B cell (primary cell): ENCODE measurements at regions not wholly inside any gene's neighbourhood (a gene's known extent, or its start where the extent isn't known, plus 50 kb on each side); places are given as distances from the start of the nearest gene placed in this dataset.

Experiments
- ATAC-seq: fragments of 200-7000 bp; cut with Tn5 transposase; one replicate; pipeline ENCODE4 v1.10.0; 2021; ENCODE audit warnings: low read depth, mild to moderate bottlenecking, moderate number of reproducible peaks, moderate library complexity
- CTCF ChIA-PET: fragments of 350-600 bp; sonication (Branson Sonifier 250); formaldehyde crosslinking; loops from one replicate; lab custom pipeline; 2021; ENCODE audit warnings: antibody characterized with exemption, inconsistent platforms; lab: Charles Lee
- POLR2A ChIA-PET: fragments of 350-600 bp; sonication (Branson Sonifier 250); formaldehyde crosslinking; loops from one replicate; lab custom pipeline; 2021; ENCODE audit warnings: antibody characterized with exemption; lab: Charles Lee
- DNase-seq: peaks from one replicate; pipeline ENCODE4 v3.0.0; 2013
- H2AFZ ChIP-seq: 2 replicates; pipeline ENCODE4 v1.6.1; 2012; ENCODE audit warnings: mild to moderate bottlenecking, low read depth, low read length; ENCODE audit not compliant: insufficient read depth, poor library complexity, severe bottlenecking
- H3K27ac ChIP-seq, 2 donors: 1 replicate in 1 of 2; 2 replicates in 1 of 2; pipeline ENCODE4 v1.5.1; 2012 to 2013; ENCODE audit warnings: low read length in 2 of 2, mild to moderate bottlenecking in 2 of 2, moderate library complexity in 1 of 2
- H3K27me3 ChIP-seq, 4 experiments: fragments of 200-600 bp in 1 of 4; sonication (generic) in 1 of 4; replicated peaks in 1 of 4; 1 replicate in 2 of 4; 2 replicates in 2 of 4; pipeline versions ENCODE4 v1.6.1 to v1.7.0; 2013 to 2016; ENCODE audit warnings: low read length in 3 of 4, mild to moderate bottlenecking in 2 of 4, mixed read lengths in 1 of 4, moderate library complexity in 1 of 4; ENCODE audit not compliant: insufficient read depth in 4 of 4, control insufficient read depth in 3 of 4; ENCODE audit errors: control extremely low read depth in 1 of 4
- H3K36me3 ChIP-seq, 2 experiments: replicated peaks in 1 of 2; 1 replicate in 1 of 2; 2 replicates in 1 of 2; pipeline versions ENCODE4 v1.6.1 to v1.7.1; 2013; ENCODE audit warnings: low read length in 1 of 2; ENCODE audit not compliant: insufficient read depth in 2 of 2, control insufficient read depth in 1 of 2; ENCODE audit errors: control extremely low read depth in 1 of 2, extremely low read depth in 1 of 2
- H3K4me1 ChIP-seq, 2 donors: fragments of 200-600 bp in 1 of 2; sonication (generic) in 1 of 2; 1 replicate in 1 of 2; 2 replicates in 1 of 2; pipeline versions ENCODE4 v1.5.1 to v1.6.1; 2013 to 2017; ENCODE audit warnings: low read length in 2 of 2; ENCODE audit not compliant: control insufficient read depth in 2 of 2, insufficient read depth in 2 of 2
- H3K4me2 ChIP-seq: replicated peaks from 2 replicates; pipeline ENCODE3; 2012; ENCODE audit warnings: mild to moderate bottlenecking, low read depth, low read length; ENCODE audit not compliant: poor library complexity, severe bottlenecking
- H3K4me3 ChIP-seq, 5 experiments: fragments of 200-600 bp in 1 of 5; sonication (generic) in 1 of 5; 1 replicate in 3 of 5; 2 replicates in 2 of 5; pipeline versions ENCODE4 v1.5.1 to v1.7.0; 2011 to 2016; ENCODE audit warnings: low read length in 4 of 5, mild to moderate bottlenecking in 4 of 5, low read depth in 2 of 5, control low read depth in 1 of 5, moderate library complexity in 1 of 5; ENCODE audit not compliant: insufficient read depth in 1 of 5; ENCODE audit errors: control extremely low read depth in 1 of 5, extremely low read depth in 1 of 5
- H3K79me2 ChIP-seq: fragments of 200-600 bp; sonication (generic); one replicate; pipeline ENCODE4 v1.6.0; 2016; ENCODE audit warnings: low read length; ENCODE audit not compliant: control insufficient read depth, insufficient read depth
- H3K9ac ChIP-seq: fragments of 200-600 bp; sonication (generic); 2 replicates; pipeline ENCODE4 v1.6.1; 2017; ENCODE audit warnings: mild to moderate bottlenecking, low read length, moderate library complexity
- H3K9me3 ChIP-seq, 3 donors: one replicate each; pipeline versions ENCODE4 v1.6.1 to v1.7.1; 2013; ENCODE audit warnings: low read length in 2 of 3; ENCODE audit not compliant: control insufficient read depth in 2 of 3, insufficient read depth in 1 of 3; ENCODE audit errors: control extremely low read depth in 1 of 3
- H4K20me1 ChIP-seq: 2 replicates; pipeline ENCODE4 v1.6.0; 2012; ENCODE audit warnings: mild to moderate bottlenecking, low read length; ENCODE audit not compliant: insufficient read depth, control insufficient read depth, poor library complexity, severe bottlenecking
- H3K27ac Mint-ChIP-seq: one replicate; pipeline ENCODE4 v1.8.0; 2021; ENCODE audit warnings: mixed read lengths
- H3K27me3 Mint-ChIP-seq: one replicate; pipeline ENCODE4 v1.8.0; 2021; ENCODE audit warnings: mixed read lengths
- H3K4me1 Mint-ChIP-seq: one replicate; pipeline ENCODE4 v1.8.0; 2021; ENCODE audit warnings: mixed read lengths
- H3K4me3 Mint-ChIP-seq: one replicate; pipeline ENCODE4 v1.8.0; 2021; ENCODE audit warnings: mixed read lengths
- H3K9me3 Mint-ChIP-seq: one replicate; pipeline ENCODE4 v1.8.0; 2022; ENCODE audit warnings: mixed read lengths; ENCODE audit not compliant: insufficient read depth
- EZH2 ChIP-seq: IDR thresholded peaks from 2 replicates; pipeline ENCODE4 v1.6.1; 2012; ENCODE audit warnings: borderline replicate concordance, low read depth, mild to moderate bottlenecking, moderate library complexity, low read length; ENCODE audit not compliant: insufficient read depth, poor library complexity, severe bottlenecking
- WGBS: methylation state at CpG from one replicate; pipeline ENCODE4 v1.1.5; 2013; ENCODE audit warnings: missing lambda C conversion rate; ENCODE audit not compliant: insufficient coverage; 5-methylcytosine and 5-hydroxymethylcytosine counted together
- intact Hi-C: fragments of 100-400 bp; cut with micrococcal nuclease; formaldehyde crosslinking; loops from one replicate; pipeline ENCODE4 v1.10.0; 2022
- TF ChIP-seq, protein P1 (sequence below): fragments of 200-600 bp; IDR thresholded peaks from one replicate; pipeline ENCODE4 v1.8.0; 2022; ENCODE audit warnings: antibody characterized with exemption, mild to moderate bottlenecking

DNA sequence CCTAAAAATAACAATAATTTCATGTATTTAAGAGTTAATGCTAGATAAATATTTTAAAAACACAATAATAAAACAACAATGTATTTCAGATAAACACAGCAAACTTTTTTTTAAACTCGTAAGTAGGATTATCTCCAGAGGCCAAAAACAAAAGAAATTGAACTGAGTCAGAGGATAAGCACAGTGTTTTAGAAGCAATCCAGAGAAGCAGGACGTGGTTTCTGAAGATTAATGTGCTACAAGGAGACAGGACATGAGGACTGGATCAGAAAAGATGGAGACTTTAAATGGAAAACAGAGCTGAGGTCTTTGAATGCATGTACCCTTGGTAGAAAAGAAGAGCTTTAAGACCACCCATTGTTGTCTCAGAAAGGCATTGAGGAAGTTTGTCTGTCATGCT lies 491.2 kb upstream of the TLE4 start:
- TF ChIP-seq, protein P1, sequence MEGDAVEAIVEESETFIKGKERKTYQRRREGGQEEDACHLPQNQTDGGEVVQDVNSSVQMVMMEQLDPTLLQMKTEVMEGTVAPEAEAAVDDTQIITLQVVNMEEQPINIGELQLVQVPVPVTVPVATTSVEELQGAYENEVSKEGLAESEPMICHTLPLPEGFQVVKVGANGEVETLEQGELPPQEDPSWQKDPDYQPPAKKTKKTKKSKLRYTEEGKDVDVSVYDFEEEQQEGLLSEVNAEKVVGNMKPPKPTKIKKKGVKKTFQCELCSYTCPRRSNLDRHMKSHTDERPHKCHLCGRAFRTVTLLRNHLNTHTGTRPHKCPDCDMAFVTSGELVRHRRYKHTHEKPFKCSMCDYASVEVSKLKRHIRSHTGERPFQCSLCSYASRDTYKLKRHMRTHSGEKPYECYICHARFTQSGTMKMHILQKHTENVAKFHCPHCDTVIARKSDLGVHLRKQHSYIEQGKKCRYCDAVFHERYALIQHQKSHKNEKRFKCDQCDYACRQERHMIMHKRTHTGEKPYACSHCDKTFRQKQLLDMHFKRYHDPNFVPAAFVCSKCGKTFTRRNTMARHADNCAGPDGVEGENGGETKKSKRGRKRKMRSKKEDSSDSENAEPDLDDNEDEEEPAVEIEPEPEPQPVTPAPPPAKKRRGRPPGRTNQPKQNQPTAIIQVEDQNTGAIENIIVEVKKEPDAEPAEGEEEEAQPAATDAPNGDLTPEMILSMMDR: no peak
- TF ChIP-seq EZH2: no peak
- no peak overlapping the region for H3K4me3 Mint-ChIP-seq
- H3K9me3 Mint-ChIP-seq: no peaks in the 10 kb centered on the region
- Histone ChIP-seq H2AFZ (no peak overlapping the region), H3K4me3 (no peak overlapping the region), H3K27me3 (no peaks in the 10 kb centered on the region), H3K9me3 (no peaks in the 10 kb centered on the region), H3K4me2 (no peak overlapping the region), H3K9ac (no peak overlapping the region), H3K4me1 (no peaks in the 10 kb centered on the region), H3K79me2 (no peaks in the 10 kb centered on the region), H4K20me1 (no peaks in the 10 kb centered on the region), H3K27ac (no peak overlapping the region), H3K36me3 (no peaks in the 10 kb centered on the region)
- DNase-seq (no peak), ATAC-seq (no peak)
- 67% methylated on average over 2 of the region's 2 CpGs for WGBS
- ChIA-PET POLR2A (no interaction called here), CTCF (no interaction called here)
- H3K4me1 Mint-ChIP-seq: no peaks in the 10 kb centered on the region
- H3K27ac Mint-ChIP-seq: no peak overlapping the region
- intact Hi-C loops: no loop called here
- no peaks in the 10 kb centered on the region for H3K27me3 Mint-ChIP-seq

DNA sequence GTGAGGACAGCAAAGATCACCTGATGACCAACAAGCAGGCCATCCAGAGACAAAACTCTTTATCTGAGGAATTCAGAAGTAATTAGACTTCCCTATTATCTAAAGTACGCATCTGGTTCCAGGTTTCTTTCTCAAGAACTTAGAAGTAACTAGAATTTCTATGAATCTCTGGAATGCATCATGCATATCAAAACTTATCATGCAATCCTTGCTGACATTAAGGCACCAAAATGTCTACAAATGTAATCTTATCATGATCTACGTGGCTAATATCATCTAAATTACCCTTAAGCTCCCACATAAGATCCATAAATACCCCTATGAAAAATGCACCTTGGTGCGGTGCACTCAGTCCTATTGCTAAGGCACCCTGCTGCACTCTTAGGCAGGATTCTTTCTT lies 488.1 kb upstream of the TLE4 start:
- H3K36me3 ChIP-seq: no peaks in the 10 kb centered on the region
- H3K4me2 ChIP-seq: no peak overlapping the region
- Mint-ChIP-seq H3K27ac (no peak overlapping the region), H3K4me3 (no peak overlapping the region), H3K27me3 (no peaks in the 10 kb centered on the region), H3K4me1 (no peaks in the 10 kb centered on the region), H3K9me3 (peaks cover 2% of the 10 kb centered on the region)
- no peak overlapping the region for H3K27ac ChIP-seq
- POLR2A ChIA-PET: no interaction called here
- ATAC-seq (no peak), DNase-seq (no peak)
- 82% methylated on average over 2 of the region's 3 CpGs for WGBS
- peaks cover 0 to 2% (median 0%) of the 10 kb centered on the region in 3 donors for H3K9me3 ChIP-seq
- no peaks in the 10 kb centered on the region for H3K4me1 ChIP-seq
- H2AFZ ChIP-seq: no peak overlapping the region
- CTCF ChIA-PET: no interaction called here
- no peak overlapping the region for H3K9ac ChIP-seq
- no peaks in the 10 kb centered on the region for H3K27me3 ChIP-seq
- H4K20me1 ChIP-seq: no peaks in the 10 kb centered on the region
- no peak overlapping the region for H3K4me3 ChIP-seq
- TF ChIP-seq, protein P1: no peak
- no peak for TF ChIP-seq EZH2
- intact Hi-C loops: no loop called here
- H3K79me2 ChIP-seq: no peaks in the 10 kb centered on the region
